K562 (cell line): ENCODE measurements at regions not wholly inside any gene's neighbourhood (a gene's known extent, or its start where the extent isn't known, plus 50 kb on each side); places are given as distances from the start of the nearest gene placed in this dataset.
"Not testable (repeated sequence)": the region's sequence is repeated elsewhere in the genome, so short reads cannot be mapped to it uniquely, and the experiment has no call there.

Experiments
- ATF3 ChIP-seq, 2 experiments: fragments of 450-650 bp in 1 of 2; sonication (generic) in 1 of 2; formaldehyde crosslinking in 1 of 2; IDR thresholded peaks in 1 of 2; conservative IDR thresholded peaks in 1 of 2; 2 replicates each; pipeline versions ENCODE4 v1.6.1 to v1.8.1; 2016 to 2023; ENCODE audit warnings: mild to moderate bottlenecking in 2 of 2, moderate library complexity in 2 of 2, inconsistent platforms in 1 of 2, missing genetic modification reagents in 1 of 2
- CTCF ChIP-seq, 3 experiments: IDR thresholded peaks in 2 of 3; conservative IDR thresholded peaks in 1 of 3; 2 replicates each; pipeline ENCODE4 v1.5.1; 2011 to 2012; ENCODE audit warnings: low read length in 3 of 3, mild to moderate bottlenecking in 3 of 3, control low read depth in 2 of 3, improper control_type of control experiment in 1 of 3, inconsistent platforms in 1 of 3, low read depth in 1 of 3, mixed read lengths in 1 of 3, moderate library complexity in 1 of 3; ENCODE audit not compliant: insufficient read depth in 2 of 3
- JUNB ChIP-seq: fragments of 450-650 bp; formaldehyde crosslinking; conservative IDR thresholded peaks from 2 replicates; pipeline ENCODE4 v1.4.0; 2020; ENCODE audit warnings: mild to moderate bottlenecking
- SMC3 ChIP-seq: conservative IDR thresholded peaks from 2 replicates; pipeline ENCODE4 v1.6.1; 2011; ENCODE audit warnings: low read depth, low read length, improper control_type of control experiment; ENCODE audit not compliant: insufficient read depth
- SNAPC5 ChIP-seq: fragments of 250-450 bp; sonication (Bioruptor Pico); IDR thresholded peaks from 2 replicates; pipeline ENCODE4 v1.8.0; 2021; ENCODE audit warnings: moderate library complexity, mild to moderate bottlenecking, inconsistent platforms
- SREBF2 ChIP-seq: sonication (generic); formaldehyde crosslinking; IDR thresholded peaks from 2 replicates; pipeline ENCODE4 v1.4.0; 2020; ENCODE audit warnings: mild to moderate bottlenecking, missing genetic modification reagents
- ZEB2 ChIP-seq: fragments of 450-650 bp; IDR thresholded peaks from 2 replicates; pipeline ENCODE4 v1.6.1; 2016
- ZNF175 ChIP-seq: fragments of 200-800 bp; sonication (Bioruptor generic); IDR thresholded peaks from 2 replicates; pipeline ENCODE4 v1.6.1; 2016; ENCODE audit warnings: low read depth, mild to moderate bottlenecking, missing genetic modification characterization, missing compliant biosample characterization

- TF ChIP-seq ZEB2; CTCF (IDR thresholded peaks at IDR 0.05 in 2 of 3, conservative IDR thresholded peaks at IDR 0.05 in 1 of 3; ENCODE audit: insufficient read depth in 2 of 3, low read depth in 1 of 3, low read length in 3 of 3); JUNB (CRISPR knock-in tag); SREBF2 (CRISPR knock-in tag); ATF3 (IDR thresholded peaks at IDR 0.05); ATF3 (CRISPR knock-in tag; conservative IDR thresholded peaks at IDR 0.05); SNAPC5 (CRISPR knock-in tag); SMC3; ZNF175 (CRISPR knock-in tag): not testable (repeated sequence)
Observed at GRCh38 chr2:59751214-59751613, 802.2 kb downstream of the BCL11A start.
